ENCODE measurements at regions not wholly inside any gene's neighbourhood (a gene's known extent, or its start where the extent isn't known, plus 50 kb on each side); places are given as distances from the start of the nearest gene placed in this dataset.

DNA sequence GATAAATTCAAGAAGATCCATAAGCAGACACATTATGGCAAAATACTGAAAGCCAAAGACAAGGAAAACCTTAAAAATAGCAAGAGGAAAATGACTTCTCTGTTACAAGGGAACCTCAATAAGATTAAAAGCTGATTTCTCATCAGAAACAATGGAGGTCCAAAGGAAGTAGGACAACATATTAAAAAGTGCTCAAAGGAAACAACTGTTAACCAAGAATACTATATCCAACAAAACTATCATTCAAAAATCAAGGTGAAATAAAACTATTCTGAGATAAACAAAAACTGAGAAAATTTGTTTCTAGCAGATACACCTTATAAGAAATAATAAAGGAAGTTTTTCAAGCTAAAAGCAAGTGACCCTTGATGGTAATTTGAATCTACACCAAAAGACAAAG, 314.7 kb upstream of the ROPN1 start:
- in situ Hi-C loops (cut with HindIII; ENCODE audit: low sequenced_read_pairs) = no loop called here

DNA sequence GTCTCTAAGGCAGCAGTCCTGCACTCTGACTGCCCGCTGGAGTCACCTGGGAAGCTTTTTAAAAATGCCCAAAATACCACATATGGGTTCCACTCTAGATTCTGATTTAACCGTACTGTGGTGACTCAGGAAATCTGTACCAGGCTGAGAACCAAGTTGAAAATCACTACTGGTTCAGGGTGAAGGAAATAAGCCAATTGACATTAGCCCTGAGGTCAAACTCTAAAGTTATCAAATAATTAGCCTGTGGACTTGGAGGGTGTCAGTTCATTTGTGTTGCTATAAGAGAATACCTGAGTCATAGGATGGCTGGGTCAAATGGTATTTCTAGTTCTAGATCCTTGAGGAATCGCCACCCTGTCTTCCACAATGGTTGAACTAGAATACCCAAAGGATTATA, 321.7 kb upstream of the ROPN1 start:
- TF ChIP-seq, protein P1, sequence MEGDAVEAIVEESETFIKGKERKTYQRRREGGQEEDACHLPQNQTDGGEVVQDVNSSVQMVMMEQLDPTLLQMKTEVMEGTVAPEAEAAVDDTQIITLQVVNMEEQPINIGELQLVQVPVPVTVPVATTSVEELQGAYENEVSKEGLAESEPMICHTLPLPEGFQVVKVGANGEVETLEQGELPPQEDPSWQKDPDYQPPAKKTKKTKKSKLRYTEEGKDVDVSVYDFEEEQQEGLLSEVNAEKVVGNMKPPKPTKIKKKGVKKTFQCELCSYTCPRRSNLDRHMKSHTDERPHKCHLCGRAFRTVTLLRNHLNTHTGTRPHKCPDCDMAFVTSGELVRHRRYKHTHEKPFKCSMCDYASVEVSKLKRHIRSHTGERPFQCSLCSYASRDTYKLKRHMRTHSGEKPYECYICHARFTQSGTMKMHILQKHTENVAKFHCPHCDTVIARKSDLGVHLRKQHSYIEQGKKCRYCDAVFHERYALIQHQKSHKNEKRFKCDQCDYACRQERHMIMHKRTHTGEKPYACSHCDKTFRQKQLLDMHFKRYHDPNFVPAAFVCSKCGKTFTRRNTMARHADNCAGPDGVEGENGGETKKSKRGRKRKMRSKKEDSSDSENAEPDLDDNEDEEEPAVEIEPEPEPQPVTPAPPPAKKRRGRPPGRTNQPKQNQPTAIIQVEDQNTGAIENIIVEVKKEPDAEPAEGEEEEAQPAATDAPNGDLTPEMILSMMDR (IDR thresholded peaks at IDR 0.05; ENCODE audit: low read depth, low read length, missing control alignments) = no peak
- no peak for DNase-seq (ENCODE audit: low read depth)
- H3K4me3 ChIP-seq (ENCODE audit: low read depth, low read length) = no peak overlapping the region
- in situ Hi-C loops (cut with HindIII; ENCODE audit: low sequenced_read_pairs) = no loop called here

More for the DNA sequence above, 314.7 kb upstream of the ROPN1 start:
- TF ChIP-seq, protein P1 (IDR thresholded peaks at IDR 0.05; ENCODE audit: low read depth, low read length, missing control alignments) = no peak
- no peak for DNase-seq (ENCODE audit: low read depth)
- H3K4me3 ChIP-seq (ENCODE audit: low read depth, low read length) = no peak overlapping the region

DNA sequence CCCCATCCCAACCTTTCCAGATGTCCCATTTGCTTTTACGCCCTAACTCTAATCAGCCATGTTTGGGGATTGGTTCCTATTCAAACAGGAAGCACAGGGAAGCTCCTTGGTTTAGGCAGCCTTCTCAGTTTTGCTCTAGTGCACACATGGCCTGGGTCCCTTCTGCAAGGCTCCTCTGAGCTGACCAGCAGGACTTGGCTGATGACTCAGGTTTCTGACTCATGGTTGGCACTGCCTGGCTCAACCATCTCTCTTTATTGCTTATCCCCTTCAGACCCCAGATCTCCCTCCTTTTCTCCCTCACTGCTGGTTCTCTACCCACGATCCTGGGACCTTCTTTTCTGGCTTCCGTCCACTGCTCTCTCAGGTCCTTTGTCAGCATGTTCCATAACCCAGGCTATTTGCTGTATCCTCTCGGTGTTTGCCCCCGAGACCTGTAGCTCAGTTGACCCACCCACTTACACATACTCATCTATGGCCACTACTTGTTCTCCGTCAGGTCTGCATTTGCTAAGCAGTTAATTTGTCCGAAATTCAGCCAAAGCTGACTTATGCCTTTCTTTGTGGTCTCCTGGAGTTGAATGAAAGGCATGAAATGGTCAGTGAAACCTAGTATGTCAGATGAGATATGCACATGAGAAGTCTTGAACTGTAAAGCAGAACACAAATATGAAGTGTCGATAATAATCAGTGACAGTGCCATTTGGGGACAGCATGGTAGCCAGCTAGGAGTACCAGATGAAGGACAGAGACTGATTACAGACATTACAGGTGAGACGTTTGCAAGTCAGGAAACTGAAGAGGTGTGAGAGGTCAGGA, 323.5 kb upstream of the ROPN1 start:
- TF ChIP-seq, protein P1 (IDR thresholded peaks at IDR 0.05; ENCODE audit: low read depth, low read length, missing control alignments) = no peak
- in situ Hi-C loops (cut with HindIII; ENCODE audit: low sequenced_read_pairs) = no loop called here
- H3K4me3 ChIP-seq (ENCODE audit: low read depth, low read length) = no peak overlapping the region
- peak; percentile 27 for DNase-seq (ENCODE audit: low read depth)

DNA sequence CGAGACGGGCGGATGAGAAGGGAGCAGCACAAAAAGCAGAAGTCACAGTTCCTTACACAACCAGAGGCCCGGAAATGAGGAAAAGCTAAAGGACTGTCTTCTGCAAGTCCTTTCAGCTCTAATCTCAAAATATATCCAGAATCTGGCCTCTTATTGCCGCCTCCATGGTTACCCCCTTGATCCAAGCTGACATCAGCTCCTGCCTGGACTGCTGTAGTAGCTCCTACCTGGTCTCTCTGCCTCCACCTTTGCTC, 324.0 kb upstream of the ROPN1 start:
- in situ Hi-C loops (cut with HindIII; ENCODE audit: low sequenced_read_pairs) = no loop called here
- no peak for DNase-seq (ENCODE audit: low read depth)
- no peak overlapping the region for H3K4me3 ChIP-seq (ENCODE audit: low read depth, low read length)
- TF ChIP-seq, protein P1 (IDR thresholded peaks at IDR 0.05; ENCODE audit: low read depth, low read length, missing control alignments) = no peak

DNA sequence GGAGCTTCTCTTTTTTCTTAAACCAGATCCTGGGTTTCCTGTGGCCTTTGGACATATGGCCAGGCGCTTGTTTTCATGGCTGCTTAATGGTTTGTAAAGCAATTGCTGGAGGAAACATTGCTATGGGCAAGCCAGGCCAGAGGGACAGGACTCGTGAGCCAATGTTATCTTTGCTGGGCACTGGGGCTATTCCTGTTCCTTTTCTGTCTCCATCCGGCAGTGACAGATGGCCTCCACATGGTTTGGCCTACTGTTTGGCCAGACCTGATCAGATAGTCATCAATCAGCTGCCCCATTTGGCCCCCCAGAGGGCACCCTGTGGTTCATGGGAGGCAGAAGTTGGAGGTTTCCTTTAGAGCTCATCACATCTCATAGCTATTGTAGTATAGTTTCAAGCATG, 326.1 kb upstream of the ROPN1 start:
- TF ChIP-seq, protein P1 (IDR thresholded peaks at IDR 0.05; ENCODE audit: low read depth, low read length, missing control alignments) = no peak
- in situ Hi-C loops (cut with HindIII; ENCODE audit: low sequenced_read_pairs) = no loop called here
- DNase-seq (ENCODE audit: low read depth) = no peak
- H3K4me3 ChIP-seq (ENCODE audit: low read depth, low read length) = no peak overlapping the region

DNA sequence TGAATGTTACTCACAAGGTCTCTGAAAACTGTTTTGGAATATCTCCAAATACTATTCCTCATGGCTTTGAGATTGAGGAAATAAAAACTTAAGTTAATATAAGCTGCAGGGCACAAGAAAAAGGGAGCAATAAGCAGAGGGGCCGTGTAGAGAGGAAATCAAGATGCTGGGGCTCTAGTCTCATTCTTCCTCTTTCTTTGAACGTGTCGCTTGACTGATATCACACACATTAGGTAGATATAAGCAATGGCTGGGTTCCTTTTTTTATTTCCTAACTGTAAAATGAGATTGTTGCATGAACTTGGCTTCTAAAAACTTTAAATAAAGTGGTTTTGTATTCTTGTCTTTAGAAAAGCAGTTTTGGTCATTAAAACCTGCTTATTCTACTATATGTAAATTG, 326.7 kb upstream of the ROPN1 start:
- no peak for DNase-seq (ENCODE audit: low read depth)
- TF ChIP-seq, protein P1 (IDR thresholded peaks at IDR 0.05; ENCODE audit: low read depth, low read length, missing control alignments) = no peak
- in situ Hi-C loops (cut with HindIII; ENCODE audit: low sequenced_read_pairs) = no loop called here
- no peak overlapping the region for H3K4me3 ChIP-seq (ENCODE audit: low read depth, low read length)
